SK-MEL-5 (cell line): ENCODE measurements at regions not wholly inside any gene's neighbourhood (a gene's known extent, or its start where the extent isn't known, plus 50 kb on each side); places are given as distances from the start of the nearest gene placed in this dataset.

Experiments used
- DNase-seq: peaks from one replicate; pipeline ENCODE4 v3.0.0-alpha.2; 2016; ENCODE audit warnings: low read depth, low spot score
- in situ Hi-C: cut with HindIII; loops from 2 replicates; pipeline ENCODE4 v1.10.0; 2016; ENCODE audit warnings: low sequenced_read_pairs, high pct_unique_total_duplicates, low pct_unique_long_range_greater_than_20kb

DNA sequence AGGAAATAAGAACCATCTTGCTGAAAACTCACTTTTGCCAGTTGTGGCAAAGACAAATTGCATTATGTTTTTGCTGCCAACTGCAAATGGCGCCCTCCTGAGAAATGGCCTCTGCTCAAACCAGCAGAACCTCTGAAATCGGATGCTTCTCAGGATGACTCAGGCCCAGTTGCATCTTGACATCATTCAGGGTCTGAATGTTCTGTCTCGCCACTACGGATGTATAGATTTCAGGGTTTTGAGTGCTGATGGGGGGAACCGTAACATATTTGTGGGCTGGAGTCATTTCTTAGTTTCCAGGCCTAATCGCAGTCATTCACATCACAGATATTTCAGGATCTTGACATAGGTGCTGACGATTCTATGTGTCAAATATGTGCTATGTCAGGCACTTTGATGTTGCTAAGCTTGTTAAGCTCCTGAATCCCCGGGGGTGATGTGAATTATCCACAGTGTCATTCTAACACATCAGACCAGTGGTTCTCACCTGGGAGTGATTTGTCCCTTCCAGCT, 207.1 kb downstream of the NFATC2 start:
- in situ Hi-C loops: no loop called here
- peak; percentile 23 for DNase-seq

- in situ Hi-C loops: no loop called here
- no peak for DNase-seq
These were observed 207.9 kb downstream of the NFATC2 start for GRCh38 chr20:51334609-51335008.

- DNase-seq: no peak
- in situ Hi-C loops: no loop called here
These were observed 208.5 kb downstream of the NFATC2 start for GRCh38 chr20:51333971-51334370.

GRCh38 chr20:51333446-51333845, 209.1 kb downstream of the NFATC2 start:
- no peak for DNase-seq
- in situ Hi-C loops: no loop called here

DNA sequence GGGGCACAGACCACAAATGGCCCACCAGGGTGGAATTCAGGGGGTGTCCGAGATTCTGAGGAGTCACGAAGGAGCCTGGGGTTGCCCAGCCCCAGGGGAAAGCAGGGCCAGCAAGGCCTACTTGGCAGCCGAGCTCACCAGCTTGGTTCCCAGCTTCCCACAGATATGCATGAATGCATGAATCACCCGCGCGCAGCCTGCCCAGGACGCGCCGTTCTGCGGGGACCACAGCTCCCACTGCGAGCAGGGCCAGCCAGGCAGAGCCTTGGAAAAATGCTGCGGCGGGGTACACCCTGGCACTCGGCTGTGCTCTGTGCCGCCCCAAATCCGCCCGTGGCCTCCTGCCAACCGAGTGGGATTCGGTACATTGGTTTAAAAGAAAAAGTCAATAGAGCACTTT, 211.0 kb downstream of the NFATC2 start:
- no peak for DNase-seq
- in situ Hi-C loops: no loop called here

- in situ Hi-C loops: no loop called here
These were observed 212.7 kb downstream of the NFATC2 start for GRCh38 chr20:51329845-51330244.

DNA sequence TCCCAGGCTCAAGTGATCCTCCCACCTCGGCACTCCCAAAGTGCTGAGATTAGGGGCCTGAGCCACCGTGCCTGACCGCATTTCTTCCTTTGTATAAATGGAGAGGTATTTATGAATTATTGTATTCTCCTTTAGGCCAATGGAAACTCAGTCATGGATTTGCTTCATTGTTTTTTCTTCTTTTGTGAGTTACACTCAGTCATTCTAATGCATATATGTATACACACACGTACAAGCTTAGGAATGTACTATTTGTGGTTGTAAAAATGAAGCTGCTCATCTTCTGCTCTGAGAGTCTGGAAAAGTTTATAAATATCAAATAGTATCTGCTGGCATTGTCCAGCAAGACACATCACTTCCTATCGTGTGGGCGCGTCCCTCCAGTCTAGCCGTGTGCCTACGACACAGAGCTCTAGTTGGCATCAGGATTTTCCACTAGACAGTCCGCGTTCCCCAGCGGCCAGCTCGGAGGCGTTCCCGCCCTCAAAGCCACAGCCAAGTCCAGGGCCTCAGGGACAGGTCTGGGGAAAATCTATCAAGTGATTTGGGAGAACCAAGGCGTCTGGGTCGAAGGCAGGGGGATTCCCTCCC, 215.2 kb downstream of the NFATC2 start:
- no peak for DNase-seq
- in situ Hi-C loops: no loop called here

More at GRCh38 chr20:51329845-51330244, 212.7 kb downstream of the NFATC2 start:
- no peak for DNase-seq

DNA sequence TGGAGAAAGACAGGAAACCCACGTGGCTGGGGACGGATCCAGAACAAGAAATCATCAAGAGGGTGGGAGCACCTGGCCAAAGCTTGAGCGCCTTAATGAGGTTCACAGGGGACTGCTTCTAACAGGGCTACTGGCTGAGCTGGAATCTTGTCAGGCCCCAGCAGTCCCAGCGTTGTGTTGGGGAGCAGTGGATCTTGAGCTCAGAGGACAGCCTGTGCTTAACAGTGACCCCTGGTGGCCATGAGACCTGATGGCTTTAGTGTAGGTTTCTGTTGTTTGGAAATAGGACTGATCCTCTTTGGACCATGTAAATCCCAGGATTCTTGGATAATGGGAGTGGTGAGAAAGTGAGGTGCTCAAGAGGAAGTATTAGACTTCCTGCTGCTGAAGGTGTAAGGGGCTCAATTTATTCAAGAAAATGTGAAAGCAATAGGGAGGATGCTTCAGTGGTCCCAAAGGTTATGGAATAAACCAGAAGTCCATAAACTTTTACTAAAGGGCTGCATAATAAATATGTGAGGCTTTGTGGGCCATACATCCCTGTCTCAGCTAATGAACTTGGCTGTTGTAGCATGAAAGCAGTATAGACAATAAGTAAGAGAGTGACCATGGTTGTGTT, 216.2 kb downstream of the NFATC2 start:
- in situ Hi-C loops: no loop called here
- peak; percentile 83 for DNase-seq

- in situ Hi-C loops: loop anchor here (25.0 kb wide), 1 partner anchor 335 kb away; no protein-coding TSS in a partner anchor
- no peak for DNase-seq
These were observed 220.3 kb downstream of the NFATC2 start for GRCh38 chr20:51322164-51322707.

DNA sequence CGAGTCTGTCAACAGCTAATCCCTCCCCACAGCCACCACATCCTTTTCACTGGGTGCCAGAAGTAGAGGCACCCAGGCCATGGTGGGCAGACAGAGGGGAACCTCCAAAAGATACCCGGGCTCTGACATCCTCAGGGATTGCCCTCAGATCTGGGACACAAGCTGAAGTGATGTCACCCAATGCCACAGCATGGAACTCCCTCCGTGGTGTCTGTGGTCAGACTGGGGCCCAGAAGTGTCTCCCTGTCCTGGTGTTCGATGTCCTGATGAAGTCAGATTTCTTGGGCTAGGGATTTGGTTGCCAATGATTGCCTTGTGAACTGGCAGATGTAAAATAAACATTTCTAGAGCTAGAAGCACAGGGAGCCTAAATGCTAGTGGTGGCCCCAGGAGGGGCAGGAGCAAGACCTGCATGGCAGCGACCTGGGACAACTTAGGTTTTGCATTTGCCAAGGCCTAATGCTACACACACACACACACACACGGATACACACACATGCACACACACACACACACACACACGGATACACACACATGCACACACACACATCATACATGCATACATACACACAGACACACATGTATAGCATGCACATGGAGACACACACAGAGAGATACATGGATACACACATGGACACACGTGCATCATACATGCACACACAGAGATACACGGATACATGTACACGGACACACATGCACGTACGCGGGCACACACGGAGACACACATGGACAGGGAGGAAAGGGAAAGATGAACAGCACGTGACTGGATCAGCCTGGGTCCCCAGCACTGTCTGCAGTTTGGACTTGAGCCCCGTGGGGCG, 221.0 kb downstream of the NFATC2 start:
- in situ Hi-C loops: loop anchor here (25.0 kb wide), 1 partner anchor 334 kb away; no protein-coding TSS in a partner anchor
- no peak for DNase-seq

DNA sequence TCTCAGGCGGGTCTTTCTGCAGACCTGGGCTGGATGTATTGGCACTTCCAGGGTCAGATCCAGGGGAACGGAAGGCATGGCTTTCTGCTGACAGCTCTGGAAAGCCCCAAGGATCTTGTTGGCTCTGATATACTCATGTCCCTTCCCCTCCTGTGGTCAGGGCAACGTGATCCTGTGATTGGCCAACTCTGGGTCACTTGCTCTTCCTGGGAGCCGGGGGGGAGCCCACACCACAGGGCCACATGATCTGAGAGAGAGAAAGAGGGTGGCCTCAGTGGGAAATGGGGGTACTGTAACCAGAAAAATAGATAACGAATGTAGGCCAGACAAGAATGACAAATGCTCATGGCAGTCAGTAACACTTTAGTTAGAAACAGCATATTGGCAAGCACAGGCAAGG, 223.0 kb downstream of the NFATC2 start:
- in situ Hi-C loops: loop anchor here (25.0 kb wide), 1 partner anchor 332 kb away; no protein-coding TSS in a partner anchor
- no peak for DNase-seq

DNA sequence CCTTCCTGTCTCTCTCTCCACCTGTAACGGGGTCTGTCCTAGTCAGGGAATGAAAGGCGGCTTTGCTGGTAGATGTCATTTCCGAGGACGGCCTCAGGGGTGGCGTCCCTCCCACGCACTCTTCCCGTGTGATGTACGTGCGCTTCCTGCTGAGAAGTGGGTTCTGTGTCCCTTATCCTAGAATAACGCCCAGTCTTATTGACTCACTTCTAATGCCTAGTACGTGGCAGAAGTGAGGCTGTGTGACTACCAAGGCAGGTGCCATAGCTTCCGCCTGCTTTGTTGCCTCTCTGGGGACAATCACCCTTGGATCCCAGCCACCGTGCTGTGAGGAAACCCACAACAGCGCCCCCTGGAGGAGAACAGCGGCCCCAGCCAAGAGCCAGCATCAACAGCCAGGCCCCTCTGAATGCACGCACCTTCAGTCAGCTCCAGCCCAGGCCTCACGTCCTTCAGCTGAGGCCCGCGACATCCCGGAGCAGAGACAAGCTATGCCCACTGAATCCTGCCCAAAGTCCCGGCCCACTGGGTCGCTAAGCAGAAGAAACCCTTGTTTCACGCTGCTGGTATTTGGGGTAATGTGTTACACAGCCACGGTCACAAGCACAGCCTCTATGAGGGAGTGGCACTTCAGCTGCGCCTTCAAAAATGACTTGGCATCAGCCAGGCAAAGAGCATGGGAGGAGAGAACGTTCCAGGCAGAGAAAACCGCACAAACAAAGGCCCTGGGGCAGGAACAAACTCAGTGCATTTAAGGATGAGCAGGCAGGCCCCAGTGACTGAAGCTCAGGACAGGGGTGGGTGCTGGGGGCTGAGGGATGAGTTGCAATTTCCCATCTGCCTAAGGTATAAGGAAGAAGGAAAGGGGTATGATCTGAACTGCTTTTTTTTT, 224.2 kb downstream of the NFATC2 start:
- in situ Hi-C loops: loop anchor here (25.0 kb wide), 1 partner anchor 331 kb away; no protein-coding TSS in a partner anchor
- peak; percentile 60 for DNase-seq

GRCh38 chr20:51315390-51315789, 227.1 kb downstream of the NFATC2 start:
- no peak for DNase-seq
- in situ Hi-C loops: loop anchor here (25.0 kb wide), 1 partner anchor 328 kb away; no protein-coding TSS in a partner anchor

DNA sequence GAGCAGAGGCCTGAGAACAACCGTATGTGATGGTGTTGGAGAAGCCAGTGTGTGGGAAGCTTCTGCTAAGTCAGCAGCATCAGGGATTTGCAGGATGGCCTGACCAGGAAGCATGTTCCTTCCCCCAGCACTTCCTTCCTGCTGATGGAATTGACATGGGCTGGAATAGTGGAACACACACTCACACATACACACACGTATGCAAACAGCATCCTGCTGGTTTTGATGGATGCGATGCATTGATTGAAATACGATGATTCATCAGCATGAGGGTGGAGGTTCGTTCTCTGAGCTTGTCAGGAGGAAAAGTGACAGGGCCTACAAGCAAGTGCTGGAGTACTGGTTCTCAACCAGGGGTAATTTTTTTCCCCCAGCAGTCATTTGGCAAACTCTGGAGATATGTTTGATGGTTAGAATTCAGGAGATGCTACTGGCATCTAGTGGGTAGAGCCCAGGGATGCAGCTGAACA, 229.1 kb downstream of the NFATC2 start:
- in situ Hi-C loops: loop anchor here (25.0 kb wide), 1 partner anchor 326 kb away; no protein-coding TSS in a partner anchor
- DNase-seq: no peak

- in situ Hi-C loops: loop anchor here (25.0 kb wide), 1 partner anchor 325 kb away; no protein-coding TSS in a partner anchor
- no peak for DNase-seq
These were observed 230.1 kb downstream of the NFATC2 start for GRCh38 chr20:51312480-51312783.

GRCh38 chr20:51311636-51312479, 230.7 kb downstream of the NFATC2 start:
- DNase-seq: no peak
- in situ Hi-C loops: loop anchor here (25.0 kb wide), 1 partner anchor 325 kb away; no protein-coding TSS in a partner anchor
